H9 (cell line): ENCODE measurements at regions not wholly inside any gene's neighbourhood (a gene's known extent, or its start where the extent isn't known, plus 50 kb on each side); places are given as distances from the start of the nearest gene placed in this dataset.

ENCODE experiments used
- DNase-seq: peaks from one replicate; pipeline ENCODE4 v3.0.0-alpha.2; 2017
- H2AFZ ChIP-seq: one replicate; pipeline ENCODE4 v1.6.1; 2013; ENCODE audit warnings: mild to moderate bottlenecking, low read length, control low read depth, moderate library complexity
- H2AK5ac ChIP-seq: 2 replicates; pipeline ENCODE4 v1.6.1; 2013; ENCODE audit warnings: low read length, control low read depth, mixed read lengths; ENCODE audit not compliant: insufficient read length
- H2BK120ac ChIP-seq: one replicate; pipeline ENCODE4 v1.6.1; 2013; ENCODE audit warnings: low read depth, mild to moderate bottlenecking, low read length, control low read depth, inconsistent platforms; ENCODE audit not compliant: poor library complexity, severe bottlenecking
- H2BK12ac ChIP-seq: 2 replicates; pipeline ENCODE4 v1.6.1; 2013; ENCODE audit warnings: low read length, control low read depth, mixed read lengths, low read depth; ENCODE audit not compliant: insufficient read length
- H2BK15ac ChIP-seq: 2 replicates; pipeline ENCODE4 v1.6.1; 2013; ENCODE audit warnings: low read depth, low read length, control low read depth
- H2BK20ac ChIP-seq: one replicate; pipeline ENCODE4 v1.6.1; 2013; ENCODE audit warnings: low read depth, mild to moderate bottlenecking, low read length, control low read depth, inconsistent platforms; ENCODE audit not compliant: poor library complexity, severe bottlenecking
- H2BK5ac ChIP-seq: 2 replicates; pipeline ENCODE4 v1.6.1; 2013; ENCODE audit warnings: low read length, control low read depth, mixed read lengths; ENCODE audit not compliant: insufficient read length
- H3K14ac ChIP-seq: 2 replicates; pipeline ENCODE4 v1.6.1; 2013; ENCODE audit warnings: low read length, control low read depth; ENCODE audit not compliant: insufficient read depth
- H3K18ac ChIP-seq: 2 replicates; pipeline ENCODE4 v1.6.1; 2013; ENCODE audit warnings: low read depth, mild to moderate bottlenecking, mixed read lengths, low read length, control low read depth; ENCODE audit not compliant: insufficient read length
- H3K23ac ChIP-seq: 2 replicates; pipeline ENCODE4 v1.6.1; 2013; ENCODE audit warnings: low read length, control low read depth, mixed read lengths, low read depth; ENCODE audit not compliant: insufficient read length
- H3K23me2 ChIP-seq: 2 replicates; pipeline ENCODE4 v1.6.1; 2013; ENCODE audit warnings: low read depth, mild to moderate bottlenecking, mixed read lengths, low read length, control low read depth; ENCODE audit not compliant: insufficient read length, poor library complexity, severe bottlenecking
- H3K27ac ChIP-seq: 2 replicates; pipeline ENCODE4 v1.5.1; 2013; ENCODE audit warnings: low read length, control low read depth, mixed read lengths, low read depth; ENCODE audit not compliant: insufficient read length
- H3K27me3 ChIP-seq: 2 replicates; pipeline ENCODE4 v1.6.1; 2013; ENCODE audit warnings: low read length, control low read depth, inconsistent platforms; ENCODE audit not compliant: insufficient read depth
- H3K4ac ChIP-seq: 2 replicates; pipeline ENCODE4 v1.6.1; 2013; ENCODE audit warnings: low read depth, mild to moderate bottlenecking, control low read depth, inconsistent platforms, low read length, moderate library complexity
- H3K4me1 ChIP-seq: 2 replicates; pipeline ENCODE4 v1.6.1; 2013; ENCODE audit warnings: low read length, control low read depth, inconsistent platforms; ENCODE audit not compliant: insufficient read depth
- H3K4me2 ChIP-seq: 2 replicates; pipeline ENCODE4 v1.6.1; 2013; ENCODE audit warnings: low read length, control low read depth, mixed read lengths; ENCODE audit not compliant: insufficient read length, insufficient read depth
- H3K56ac ChIP-seq: 2 replicates; pipeline ENCODE4 v1.6.1; 2013; ENCODE audit warnings: low read depth, mild to moderate bottlenecking, mixed read lengths, low read length, control low read depth; ENCODE audit not compliant: insufficient read length
- H3K79me1 ChIP-seq: 2 replicates; pipeline ENCODE4 v1.6.1; 2013; ENCODE audit warnings: low read depth, mild to moderate bottlenecking, moderate library complexity, low read length, control low read depth, inconsistent platforms; ENCODE audit not compliant: insufficient read depth, poor library complexity, severe bottlenecking
- H3K79me2 ChIP-seq: 2 replicates; pipeline ENCODE4 v1.6.1; 2013; ENCODE audit warnings: low read length, control low read depth, inconsistent platforms; ENCODE audit not compliant: insufficient read depth
- H3K9ac ChIP-seq: 2 replicates; pipeline ENCODE4 v1.6.1; 2013; ENCODE audit warnings: low read length, control low read depth, mixed read lengths; ENCODE audit not compliant: insufficient read length; ENCODE audit errors: extremely low read depth
- H3K9me3 ChIP-seq: one replicate; pipeline ENCODE4 v1.6.1; 2013; ENCODE audit warnings: low read depth, low read length, inconsistent platforms; ENCODE audit not compliant: control insufficient read depth
- H3T11ph ChIP-seq: one replicate; pipeline ENCODE4 v1.6.1; 2013; ENCODE audit warnings: mild to moderate bottlenecking, low read length, control low read depth, inconsistent platforms
- H4K20me1 ChIP-seq: one replicate; pipeline ENCODE4 v1.6.1; 2013; ENCODE audit not compliant: control insufficient read depth, insufficient read length, insufficient read depth
- H4K5ac ChIP-seq: 2 replicates; pipeline ENCODE4 v1.6.1; 2013; ENCODE audit warnings: low read depth, mild to moderate bottlenecking, mixed read lengths, low read length, control low read depth; ENCODE audit not compliant: insufficient read length
- H4K8ac ChIP-seq: replicated peaks from 2 replicates; pipeline ENCODE4 v1.6.1; 2013; ENCODE audit warnings: low read length, control low read depth, mixed read lengths, low read depth; ENCODE audit not compliant: insufficient read length
- H4K91ac ChIP-seq: 2 replicates; pipeline ENCODE4 v1.6.1; 2013; ENCODE audit warnings: low read depth, mild to moderate bottlenecking, moderate library complexity, mixed read lengths, low read length, control low read depth; ENCODE audit not compliant: insufficient read length
- H3K27ac Mint-ChIP-seq, 3 experiments: 2 replicates in 2 of 3; 3 replicates in 1 of 3; pipeline ENCODE4 v1.8.0; 2020 to 2021; ENCODE audit warnings: mixed read lengths in 3 of 3, mild to moderate bottlenecking in 1 of 3, moderate library complexity in 1 of 3
- H3K27me3 Mint-ChIP-seq: 2 replicates; pipeline ENCODE4 v1.8.0; 2021; ENCODE audit warnings: low read depth, mild to moderate bottlenecking, moderate library complexity, mixed read lengths
- H3K36me3 Mint-ChIP-seq, 3 experiments: 2 replicates in 2 of 3; 3 replicates in 1 of 3; pipeline ENCODE4 v1.8.0; 2020 to 2021; ENCODE audit warnings: low read depth in 3 of 3, mixed read lengths in 3 of 3; ENCODE audit not compliant: insufficient read depth in 1 of 3
- H3K4me1 Mint-ChIP-seq, 2 experiments: 2 replicates each; pipeline ENCODE4 v1.8.0; 2020; ENCODE audit warnings: mixed read lengths in 2 of 2
- H3K4me3 Mint-ChIP-seq, 2 experiments: 2 replicates in 1 of 2; 3 replicates in 1 of 2; pipeline ENCODE4 v1.8.0; 2020 to 2021; ENCODE audit warnings: mild to moderate bottlenecking in 2 of 2, mixed read lengths in 2 of 2, moderate library complexity in 1 of 2
- H3K9me3 Mint-ChIP-seq, 2 experiments: 2 replicates in 1 of 2; 3 replicates in 1 of 2; pipeline ENCODE4 v1.8.0; 2020; ENCODE audit warnings: mild to moderate bottlenecking in 2 of 2, mixed read lengths in 2 of 2, moderate library complexity in 1 of 2
- TF ChIP-seq, protein P1 (sequence below): fragments of 200-600 bp; sonication (generic); conservative IDR thresholded peaks from 3 replicates; pipeline ENCODE4 v1.8.0; 2021; ENCODE audit warnings: antibody characterized with exemption, mild to moderate bottlenecking

GRCh38 chr6:19039287-19039686 lies 652.1 kb downstream of the RNF144B start:
- H3K36me3 Mint-ChIP-seq: no peaks in the 10 kb centered on the region
- H3K4me1 Mint-ChIP-seq: peaks cover 0 to 3% of the 10 kb centered on the region in 2 experiments; a peak in 1 of 4 replicates
- H3K9ac ChIP-seq: no peak overlapping the region

More at GRCh38 chr6:19039287-19039686, 652.1 kb downstream of the RNF144B start:
- no peak for DNase-seq
- Histone ChIP-seq H3K56ac (no peak overlapping the region), H3K9me3 (no peaks in the 10 kb centered on the region), H3K4ac (no peak overlapping the region), H4K20me1 (no peaks in the 10 kb centered on the region), H3T11ph (no peak overlapping the region), H3K14ac (no peak overlapping the region), H4K8ac (no peak overlapping the region), H3K18ac (no peak overlapping the region), H2BK5ac (no peak overlapping the region), H2AK5ac (no peak overlapping the region), H3K27me3 (no peaks in the 10 kb centered on the region), H3K4me2 (no peak overlapping the region), H3K79me2 (no peaks in the 10 kb centered on the region), H2BK15ac (no peak overlapping the region), H3K4me1 (no peaks in the 10 kb centered on the region), H2AFZ (no peak overlapping the region), H3K23me2 (no peaks in the 10 kb centered on the region), H4K91ac (no peak overlapping the region), H3K27ac (no peak overlapping the region), H3K23ac (no peak overlapping the region), H3K79me1 (no peaks in the 10 kb centered on the region), H2BK20ac (no peak overlapping the region), H2BK12ac (no peak overlapping the region), H2BK120ac (no peak overlapping the region), H4K5ac (no peak overlapping the region)
- no peaks in the 10 kb centered on the region for H3K27me3 Mint-ChIP-seq
- H3K27ac Mint-ChIP-seq: no peak overlapping the region
- TF ChIP-seq, protein P1, sequence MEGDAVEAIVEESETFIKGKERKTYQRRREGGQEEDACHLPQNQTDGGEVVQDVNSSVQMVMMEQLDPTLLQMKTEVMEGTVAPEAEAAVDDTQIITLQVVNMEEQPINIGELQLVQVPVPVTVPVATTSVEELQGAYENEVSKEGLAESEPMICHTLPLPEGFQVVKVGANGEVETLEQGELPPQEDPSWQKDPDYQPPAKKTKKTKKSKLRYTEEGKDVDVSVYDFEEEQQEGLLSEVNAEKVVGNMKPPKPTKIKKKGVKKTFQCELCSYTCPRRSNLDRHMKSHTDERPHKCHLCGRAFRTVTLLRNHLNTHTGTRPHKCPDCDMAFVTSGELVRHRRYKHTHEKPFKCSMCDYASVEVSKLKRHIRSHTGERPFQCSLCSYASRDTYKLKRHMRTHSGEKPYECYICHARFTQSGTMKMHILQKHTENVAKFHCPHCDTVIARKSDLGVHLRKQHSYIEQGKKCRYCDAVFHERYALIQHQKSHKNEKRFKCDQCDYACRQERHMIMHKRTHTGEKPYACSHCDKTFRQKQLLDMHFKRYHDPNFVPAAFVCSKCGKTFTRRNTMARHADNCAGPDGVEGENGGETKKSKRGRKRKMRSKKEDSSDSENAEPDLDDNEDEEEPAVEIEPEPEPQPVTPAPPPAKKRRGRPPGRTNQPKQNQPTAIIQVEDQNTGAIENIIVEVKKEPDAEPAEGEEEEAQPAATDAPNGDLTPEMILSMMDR: no peak
- no peaks in the 10 kb centered on the region for H3K9me3 Mint-ChIP-seq
- no peak overlapping the region for H3K4me3 Mint-ChIP-seq
